GM19023 (cell line): ENCODE measurements at regions not wholly inside any gene's neighbourhood (a gene's known extent, or its start where the extent isn't known, plus 50 kb on each side); places are given as distances from the start of the nearest gene placed in this dataset.
"Not testable (repeated sequence)": the region's sequence is repeated elsewhere in the genome, so short reads cannot be mapped to it uniquely, and the experiment has no call there.

Experiments used
- ATAC-seq: cut with Tn5 transposase; IDR thresholded peaks from one replicate; pipeline ENCODE4 v1.9.1; 2021; ENCODE audit warnings: mild to moderate bottlenecking, moderate library complexity; ENCODE audit not compliant: unreplicated experiment

DNA sequence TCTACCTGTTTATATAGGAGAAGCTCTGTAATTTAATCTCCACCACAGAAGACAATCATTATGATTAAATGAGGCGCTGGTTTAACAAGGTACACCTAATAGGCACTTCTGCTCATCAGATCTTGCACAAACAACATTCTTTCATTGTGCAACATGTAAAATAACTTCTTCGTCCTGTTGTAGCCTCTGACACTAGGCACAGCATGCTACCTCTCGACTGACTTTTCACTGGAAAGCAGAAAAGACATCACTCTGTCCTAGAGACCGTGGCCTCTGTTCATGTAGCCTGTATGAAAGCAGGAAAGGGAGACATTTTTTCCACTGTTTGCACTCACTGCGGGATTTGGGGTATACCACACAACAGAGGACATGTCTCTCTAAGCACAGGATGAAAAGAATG lies 316.5 kb downstream of the IRS1 start:
- ATAC-seq, result no peak

DNA sequence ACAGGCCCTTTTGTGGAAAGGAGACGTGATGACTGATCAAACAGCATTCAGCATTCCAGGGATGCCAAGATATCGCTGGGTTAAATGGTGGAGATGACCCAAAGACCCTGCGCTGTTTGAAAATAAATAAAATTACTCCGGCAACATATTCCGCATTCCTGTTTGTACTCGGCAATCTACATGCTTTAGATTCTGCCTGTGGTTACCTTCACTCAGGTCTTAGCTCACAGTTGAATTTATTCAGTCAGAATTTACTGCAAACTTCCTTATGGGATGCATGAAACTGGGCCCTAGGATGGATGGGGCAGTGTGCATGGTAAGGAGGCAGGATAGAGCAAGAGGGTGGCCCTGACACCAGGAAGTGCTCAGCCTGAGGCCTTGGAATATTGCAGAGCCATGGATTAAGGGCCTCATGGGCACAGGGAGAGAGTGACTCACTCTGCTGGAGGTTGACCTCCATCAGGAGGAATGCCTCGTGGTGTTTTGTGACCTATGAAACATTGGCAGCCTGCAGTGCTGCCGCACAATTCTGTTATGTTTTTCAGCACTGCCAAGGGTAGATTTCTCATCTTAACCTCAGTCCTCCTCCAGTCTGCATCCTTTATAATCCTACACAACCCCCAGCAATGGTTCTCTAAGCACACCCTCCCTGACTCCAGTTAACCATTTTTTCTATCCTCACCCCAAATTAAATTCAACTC lies 321.4 kb downstream of the IRS1 start:
- no peak for ATAC-seq

DNA sequence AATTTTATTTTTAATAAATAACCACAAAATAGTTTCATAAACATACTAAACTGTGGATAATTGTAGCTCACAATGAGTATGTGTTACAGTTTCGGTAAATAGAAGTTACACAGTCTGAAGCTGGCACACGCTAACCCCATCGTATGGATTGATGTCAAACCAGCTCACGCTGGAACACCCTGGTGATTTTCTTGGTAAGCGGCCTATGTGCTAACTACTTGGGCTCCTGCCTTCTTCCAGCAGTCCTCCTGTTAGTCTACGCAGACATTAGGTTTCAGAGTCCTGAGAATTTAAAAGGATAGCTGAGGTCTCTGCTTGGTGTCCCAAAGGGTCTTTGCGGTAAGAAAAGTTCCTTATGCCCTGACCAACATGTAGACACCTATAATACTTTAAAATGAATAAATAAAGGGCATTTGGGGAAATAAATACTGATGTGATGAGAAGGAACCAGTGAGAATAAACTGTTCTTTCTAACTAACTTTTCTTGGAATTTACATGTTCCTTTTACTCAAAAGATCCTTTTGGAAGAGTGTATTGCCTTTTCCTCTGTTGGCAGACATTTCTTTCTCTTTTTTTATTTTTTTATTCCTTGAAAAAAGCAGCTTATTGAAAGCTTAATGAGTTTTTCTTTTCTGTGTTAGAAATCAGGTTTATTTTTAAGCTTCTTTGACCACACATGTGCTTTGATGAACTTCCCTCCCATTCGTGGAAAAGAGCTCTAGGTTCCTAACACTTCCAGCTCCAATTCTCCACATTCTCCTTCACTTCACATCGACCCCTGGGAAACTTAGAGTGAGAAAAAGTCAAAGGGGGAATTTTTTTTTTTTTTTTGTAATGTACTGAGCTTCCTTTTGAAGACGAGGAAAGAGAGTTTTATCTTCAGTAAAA lies 322.2 kb downstream of the IRS1 start:
- no peak for ATAC-seq

DNA sequence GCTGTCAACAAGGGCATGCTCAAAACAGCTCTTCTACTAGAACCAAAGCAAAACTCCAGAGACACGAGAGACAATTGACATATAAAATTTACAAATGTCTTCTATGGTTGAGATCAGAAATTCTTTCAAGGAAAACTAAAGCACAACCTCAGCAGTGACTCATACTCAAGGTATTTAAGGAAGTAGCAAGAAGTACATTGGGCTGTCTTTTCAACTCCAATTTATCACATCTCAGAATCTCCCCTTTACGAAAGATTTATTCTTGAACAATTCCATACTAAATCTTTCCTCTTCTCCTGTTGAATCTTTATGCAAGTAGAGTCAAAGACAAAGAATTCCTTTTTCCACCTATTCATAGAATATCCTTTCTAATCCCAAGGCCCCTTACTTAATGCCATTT lies 324.0 kb downstream of the IRS1 start:
- no peak for ATAC-seq

DNA sequence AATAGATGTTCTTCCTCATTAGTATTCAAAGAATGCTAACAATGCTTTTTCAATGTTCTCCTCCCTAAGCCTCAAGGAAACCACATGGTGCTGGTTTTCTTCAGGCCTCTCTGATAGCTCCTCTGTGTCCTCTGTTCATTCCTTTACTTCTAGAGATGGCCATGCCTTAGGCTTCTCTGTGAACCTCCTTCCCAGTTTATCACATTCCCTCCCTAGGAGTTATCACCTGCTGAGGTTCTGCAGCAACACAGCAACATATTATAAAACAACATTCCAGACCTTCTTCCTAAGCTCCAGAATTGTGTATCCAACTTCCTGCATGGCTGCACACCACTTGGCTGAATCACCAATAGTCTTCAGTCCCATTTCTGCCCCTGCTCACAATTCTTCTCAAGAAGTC lies 325.5 kb downstream of the IRS1 start:
- no peak for ATAC-seq

DNA sequence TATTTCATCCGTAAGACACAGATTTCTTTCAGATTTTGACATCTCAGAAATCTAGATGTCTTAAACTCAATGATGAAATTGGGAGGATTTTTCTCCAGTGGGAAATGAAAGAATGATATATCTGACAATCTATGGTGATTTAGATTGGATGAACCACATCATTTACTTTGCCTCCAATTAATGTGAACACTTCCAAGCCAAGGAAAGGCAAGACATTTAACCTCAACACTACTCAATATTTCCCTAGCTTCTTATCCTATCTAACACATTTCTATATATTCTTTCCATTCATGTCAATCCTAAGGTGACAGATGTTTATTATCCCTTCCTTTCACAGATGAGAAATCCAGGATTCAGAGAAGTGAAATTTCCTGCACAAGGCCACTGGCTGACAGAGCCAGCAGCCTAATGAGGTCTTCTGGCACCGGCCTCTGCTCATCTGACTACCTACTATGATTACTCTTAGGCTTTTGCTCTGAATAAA lies 327.6 kb downstream of the IRS1 start:
- no peak for ATAC-seq

DNA sequence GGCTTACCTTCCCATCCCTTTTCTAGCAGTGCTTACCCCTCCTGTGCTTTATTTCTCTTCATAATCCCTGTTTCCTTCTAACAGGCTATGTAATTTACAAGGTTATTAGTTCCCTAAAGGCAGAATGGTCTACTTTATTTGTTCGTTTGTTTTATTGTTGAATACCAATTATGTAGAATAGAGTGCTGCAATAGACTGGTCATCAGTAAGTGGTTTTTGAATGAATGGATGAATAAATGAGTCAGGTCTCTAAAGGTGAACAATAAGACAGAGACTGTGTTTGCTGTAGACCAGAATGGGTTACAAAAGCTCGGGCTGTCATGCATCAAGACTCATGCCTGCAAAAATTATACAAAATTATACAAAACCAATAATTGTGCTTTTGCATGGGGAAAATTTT lies 332.0 kb downstream of the IRS1 start:
- ATAC-seq, result no peak

DNA sequence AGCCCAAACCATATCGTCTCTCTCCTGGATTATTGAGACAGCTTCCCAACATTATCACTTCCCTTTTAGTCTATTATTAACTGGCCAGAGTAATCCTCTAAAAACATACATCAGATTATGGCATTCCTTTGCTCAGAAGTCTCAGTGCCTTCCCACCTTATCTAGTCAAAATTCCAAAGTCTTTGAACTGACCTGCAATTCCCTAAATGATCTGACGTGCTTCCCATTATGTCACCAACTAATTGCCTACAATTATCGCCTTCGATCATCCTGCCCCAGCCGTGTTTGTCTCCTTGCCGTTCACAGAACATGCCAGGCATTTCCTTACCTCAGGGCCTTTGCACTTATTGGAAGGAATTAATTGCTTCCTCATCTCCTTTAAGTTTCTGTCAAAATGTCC lies 332.4 kb downstream of the IRS1 start:
- no peak for ATAC-seq

DNA sequence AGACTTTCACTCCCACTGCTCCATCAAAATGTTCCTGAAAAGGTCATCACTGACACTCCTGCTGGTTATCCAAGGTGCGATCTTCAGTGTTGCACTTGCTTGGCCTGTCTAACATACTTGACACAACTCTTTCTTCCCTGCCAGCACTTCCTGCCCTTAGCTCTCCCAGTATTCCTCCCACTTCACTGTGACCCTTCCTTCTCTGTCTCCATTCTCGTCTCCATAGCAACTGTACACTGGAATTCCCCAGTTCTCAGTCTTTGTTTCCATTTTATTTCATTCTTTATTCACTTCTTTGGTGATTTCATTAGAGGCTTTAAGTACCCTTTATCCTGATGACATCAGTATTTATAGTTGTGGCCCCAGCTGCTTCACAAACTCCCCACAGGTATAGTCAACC lies 333.0 kb downstream of the IRS1 start:
- ATAC-seq, result no peak

DNA sequence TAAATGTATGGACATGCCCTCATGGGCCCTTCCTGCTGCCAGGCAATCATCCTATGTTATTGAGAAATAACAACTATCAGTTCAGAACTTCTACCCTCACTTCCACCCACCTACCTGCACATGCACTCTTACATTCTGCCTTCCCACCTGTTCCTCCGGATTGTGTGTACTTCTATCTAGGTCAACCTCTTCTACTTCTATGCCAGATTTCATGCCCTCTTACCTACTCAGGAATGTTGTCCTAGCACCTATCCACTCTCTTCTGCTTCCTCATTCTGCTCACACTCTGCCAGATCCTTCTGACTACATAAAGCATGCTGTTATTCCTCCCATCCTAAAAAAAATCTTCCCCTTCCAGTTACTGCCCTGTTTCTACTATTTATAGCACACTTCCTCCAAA lies 333.5 kb downstream of the IRS1 start:
- no peak for ATAC-seq

DNA sequence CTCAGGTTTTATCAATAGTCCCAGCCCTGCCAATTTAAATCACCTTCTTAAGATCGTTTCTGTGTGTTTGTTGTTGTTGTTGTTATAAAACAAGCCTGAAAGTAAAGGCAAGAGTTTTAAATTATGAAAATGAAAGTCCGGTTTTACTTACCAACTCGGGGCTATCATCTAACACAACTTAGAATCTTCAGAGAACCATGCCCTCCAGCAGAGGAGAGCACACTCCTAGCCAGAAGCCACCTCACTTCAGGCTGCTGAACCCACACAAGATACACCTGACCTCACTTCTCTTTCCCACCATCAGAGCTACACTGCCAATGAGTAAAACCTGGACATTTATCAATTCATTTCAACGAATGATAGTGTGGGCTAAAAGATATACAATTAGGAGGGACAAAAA lies 335.2 kb downstream of the IRS1 start:
- no peak for ATAC-seq

DNA sequence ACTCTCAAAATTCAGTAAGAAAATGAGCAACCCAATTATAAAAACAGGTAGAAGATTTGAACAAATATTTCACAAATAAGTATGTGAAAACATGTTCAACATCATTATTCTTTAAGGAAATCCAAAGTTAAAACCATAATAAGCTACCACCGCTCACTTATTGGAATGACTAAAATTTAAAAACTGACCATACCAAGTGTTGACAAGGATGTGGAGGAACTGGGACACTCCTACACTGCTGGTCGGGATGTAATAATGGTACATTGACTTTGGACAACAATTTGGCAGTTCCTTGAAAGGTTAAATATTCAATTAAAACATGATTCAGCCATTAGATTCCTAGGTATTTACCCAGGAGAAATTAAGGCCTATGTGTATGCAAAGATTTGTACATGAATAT lies 336.5 kb downstream of the IRS1 start:
- ATAC-seq, result no peak

DNA sequence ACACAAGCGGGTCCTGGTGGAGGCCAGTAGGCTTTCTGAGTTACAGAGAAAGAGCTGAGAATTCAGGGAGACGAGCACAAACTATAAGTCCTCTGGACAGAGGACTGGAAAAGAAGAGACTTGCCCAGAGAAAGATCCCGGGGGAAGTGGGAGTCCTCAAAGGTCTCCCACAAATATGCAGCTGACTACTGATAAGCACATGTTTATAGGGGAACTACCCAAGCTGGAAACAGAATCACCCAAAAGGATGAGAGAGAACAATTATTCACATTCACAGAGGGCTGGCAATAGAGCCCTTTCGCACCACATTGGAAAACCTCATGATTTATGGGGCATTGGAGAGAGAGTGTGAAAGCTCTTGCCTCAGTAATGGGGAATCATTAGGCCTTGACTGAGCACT lies 337.6 kb downstream of the IRS1 start:
- no peak for ATAC-seq

DNA sequence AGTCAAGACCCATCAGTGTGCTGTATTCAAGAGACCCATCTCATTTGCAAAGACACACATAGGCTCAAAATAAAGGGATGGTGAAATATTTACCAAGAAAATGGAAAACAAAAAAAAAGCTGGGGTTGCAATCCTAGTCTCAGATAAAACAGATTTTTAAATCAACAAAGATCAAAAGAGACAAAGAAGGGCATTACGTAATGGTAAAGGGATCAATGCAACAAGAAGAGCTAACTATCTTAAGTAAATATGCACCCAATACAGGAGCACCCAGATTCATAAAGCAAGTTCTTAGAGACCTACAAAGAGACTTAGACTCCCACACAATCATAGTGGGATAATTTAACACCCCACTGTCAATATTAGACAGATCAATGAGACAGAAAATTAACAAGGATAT lies 343.5 kb downstream of the IRS1 start:
- ATAC-seq, result not testable (repeated sequence)

DNA sequence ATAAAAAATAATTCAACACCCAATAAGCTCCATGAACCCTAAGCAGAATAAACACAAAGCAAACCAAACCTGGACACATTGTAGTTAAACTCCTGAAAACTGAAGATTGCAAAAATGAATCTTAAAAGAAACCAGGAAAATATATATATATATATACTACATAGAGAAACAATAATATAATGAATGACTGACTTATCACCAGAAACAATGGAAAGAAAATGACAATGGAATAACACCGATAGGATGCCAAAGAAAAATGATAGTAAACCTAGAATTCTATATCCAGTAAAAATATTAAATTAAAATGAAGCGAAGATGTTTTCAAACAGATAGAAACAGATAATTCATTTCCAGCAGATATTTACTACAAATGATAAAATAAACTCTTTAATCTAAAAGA lies 346.9 kb downstream of the IRS1 start:
- no peak for ATAC-seq

DNA sequence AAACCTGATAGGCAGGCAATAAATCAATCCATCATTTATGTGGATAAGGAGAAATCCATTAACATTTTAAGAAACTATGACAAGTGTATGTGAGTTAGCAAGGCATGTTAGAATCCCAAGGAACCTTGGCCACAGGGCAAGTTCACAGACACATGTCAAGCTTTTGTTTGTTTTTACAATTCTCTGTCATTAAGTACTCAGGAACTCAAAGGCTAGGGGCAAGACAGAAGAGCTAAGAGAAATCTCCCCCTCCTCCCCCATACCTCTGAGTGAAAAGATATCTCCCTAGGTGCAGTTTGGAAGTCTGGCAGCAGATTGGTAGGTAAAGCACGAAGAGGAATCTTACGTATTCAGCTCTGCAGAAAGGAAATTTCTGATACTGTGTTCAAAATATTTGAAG lies 348.1 kb downstream of the IRS1 start:
- ATAC-seq, result no peak

DNA sequence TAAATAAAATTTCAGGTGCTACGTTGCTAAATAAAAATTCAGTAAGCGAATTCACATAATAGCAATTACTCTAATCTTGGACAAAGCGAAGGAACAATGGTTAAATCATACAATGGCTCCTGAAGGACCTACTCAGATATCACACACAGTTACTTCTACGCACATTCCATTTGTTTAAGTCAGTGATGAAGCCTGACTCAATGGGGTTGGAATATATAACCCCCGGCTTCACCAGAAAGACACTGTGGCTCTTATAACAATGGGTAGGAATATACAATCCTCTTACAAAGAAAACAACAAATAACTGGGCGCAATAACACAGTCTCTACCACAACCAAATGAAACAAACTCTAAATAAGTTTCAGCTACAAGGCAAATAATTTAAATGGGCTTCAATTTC lies 349.5 kb downstream of the IRS1 start:
- ATAC-seq, result no peak

DNA sequence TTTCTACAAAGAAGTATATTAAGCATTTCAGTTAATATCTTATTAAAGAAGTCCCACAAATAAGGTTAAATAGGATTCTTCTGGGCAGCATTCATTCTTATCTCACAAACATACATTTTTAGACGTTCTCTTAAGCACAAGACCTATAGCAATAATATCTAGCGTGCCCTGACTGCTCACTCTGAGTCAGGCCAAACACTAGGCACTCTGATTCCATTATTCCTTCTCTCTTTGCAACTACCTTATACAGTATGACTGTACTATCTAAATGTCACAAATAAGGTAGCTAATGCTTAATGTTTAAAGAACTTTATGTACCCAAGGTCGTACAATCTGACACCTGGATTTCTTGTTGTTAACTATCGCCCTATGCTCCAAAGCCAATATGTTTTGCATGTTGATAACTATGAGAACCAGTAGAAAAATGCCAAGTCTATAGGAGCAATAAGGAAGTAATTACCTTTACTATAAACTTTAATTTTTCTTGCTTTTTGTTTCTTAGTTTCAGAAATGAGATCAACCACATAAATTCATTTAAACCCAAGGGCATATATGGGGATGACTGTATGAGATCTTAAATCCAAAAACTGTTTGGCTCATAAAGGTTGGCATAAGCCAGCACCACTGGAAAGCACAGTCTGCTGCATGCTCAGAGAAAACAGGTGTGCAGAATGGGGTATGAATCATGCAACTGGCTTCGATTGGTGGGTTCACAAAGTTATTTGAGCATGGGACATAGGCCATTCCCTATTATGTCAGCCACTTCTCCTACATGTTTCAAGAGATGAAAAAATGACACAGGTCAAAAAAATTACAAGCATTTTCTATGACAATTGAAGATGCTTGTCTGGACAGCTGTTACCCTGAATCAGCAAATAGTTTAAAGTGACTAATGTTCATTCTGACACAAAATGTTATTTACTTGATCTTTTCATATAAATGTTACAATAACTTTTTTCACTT lies 352.0 kb downstream of the IRS1 start:
- ATAC-seq, result no peak

DNA sequence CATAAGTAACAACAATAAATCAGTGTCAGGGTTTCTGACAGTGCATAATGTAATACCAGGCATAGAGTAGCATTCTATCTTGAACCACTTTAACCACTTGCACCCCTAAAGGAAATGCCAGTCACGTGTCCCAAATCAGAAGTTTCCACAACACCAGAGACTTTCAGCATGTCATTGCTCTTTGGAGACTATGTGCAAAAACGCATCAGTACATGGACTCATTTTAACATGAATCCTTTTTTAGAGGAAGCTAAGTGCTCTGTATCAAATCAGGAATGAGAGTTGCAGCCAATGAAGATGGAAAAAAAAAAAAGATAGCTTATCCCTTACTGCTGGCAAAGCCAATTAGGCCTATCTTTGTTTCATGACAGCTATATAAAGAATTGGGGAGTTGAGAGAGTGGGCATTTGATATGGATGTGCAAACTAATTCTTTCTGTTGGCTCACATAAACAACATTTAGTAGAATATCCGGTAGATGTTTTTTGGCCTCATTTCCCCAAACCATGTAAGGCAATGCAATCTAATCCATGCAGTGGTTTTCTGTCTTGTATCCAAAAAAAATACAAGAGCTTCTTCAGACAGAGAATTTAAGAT lies 353.1 kb downstream of the IRS1 start:
- ATAC-seq, result no peak

DNA sequence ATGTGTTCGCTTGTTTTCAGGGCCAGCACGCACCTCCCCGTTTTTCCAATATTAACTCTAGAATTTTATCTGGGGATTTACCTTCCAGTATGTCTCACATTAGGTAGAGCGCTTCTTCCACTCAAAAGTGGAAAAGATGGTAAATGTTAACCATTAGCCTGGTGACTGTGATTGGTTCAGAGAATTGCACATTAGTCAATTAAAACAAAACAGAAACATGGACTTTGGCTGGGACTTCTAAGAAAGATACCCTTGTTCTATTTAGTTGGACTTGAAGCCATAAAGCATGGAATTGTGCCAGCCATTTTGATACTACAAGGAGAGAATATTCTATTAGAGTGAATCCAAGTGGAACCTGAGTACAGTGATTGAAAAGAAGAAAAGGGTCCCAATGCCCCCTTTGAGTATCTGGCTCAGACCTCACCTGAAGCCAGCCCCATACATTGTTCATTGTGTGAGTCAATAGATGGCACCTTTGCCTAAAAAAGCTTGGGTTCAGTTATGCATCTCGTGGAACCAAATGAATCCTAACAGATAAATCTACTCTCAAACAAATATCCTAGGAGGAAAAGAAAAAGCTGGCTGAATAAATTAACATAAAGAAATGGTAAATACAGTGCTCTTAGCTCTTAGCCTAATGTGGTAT lies 354.3 kb downstream of the IRS1 start:
- no peak for ATAC-seq
